Uterus (tissue), 3 donors: ENCODE measurements at regions not wholly inside any gene's neighbourhood (a gene's known extent, or its start where the extent isn't known, plus 50 kb on each side); places are given as distances from the start of the nearest gene placed in this dataset.

Experiments
- DNase-seq, 2 donors: peaks; one replicate each; pipeline ENCODE4 v3.0.0-alpha.2; 2019 to 2020
- H3K27ac ChIP-seq, 2 donors: fragments of 200-600 bp; sonication (generic); 1 replicate in 1 of 2; 2 replicates in 1 of 2; pipeline ENCODE4 v1.5.1; 2016 to 2018
- H3K27me3 ChIP-seq, 2 donors: fragments of 200-600 bp; sonication (generic); one replicate each; pipeline ENCODE4 v1.5.1; 2018 to 2019; ENCODE audit warnings: control low read depth in 1 of 2
- H3K36me3 ChIP-seq, 2 donors: fragments of 200-600 bp; sonication (generic); one replicate each; pipeline ENCODE4 v1.5.1; 2019; ENCODE audit warnings: control low read depth in 1 of 2
- H3K4me1 ChIP-seq, 2 donors: fragments of 200-600 bp; sonication (generic); one replicate each; pipeline ENCODE4 v1.5.1; 2018 to 2019; ENCODE audit warnings: control low read depth in 1 of 2
- H3K4me3 ChIP-seq, 2 donors: fragments of 200-600 bp; sonication (generic); 1 replicate in 1 of 2; 2 replicates in 1 of 2; pipeline ENCODE4 v1.5.1; 2018 to 2019; ENCODE audit warnings: mild to moderate bottlenecking in 1 of 2
- H3K9me3 ChIP-seq, 2 donors: fragments of 200-600 bp; sonication (generic); one replicate each; pipeline ENCODE4 v1.5.1; 2019; ENCODE audit warnings: control low read depth in 1 of 2
- POLR2A ChIP-seq, 2 donors: fragments of 450-650 bp; IDR thresholded peaks; one replicate each; pipeline ENCODE4 v1.6.1; 2016; ENCODE audit warnings: antibody characterized with exemption in 2 of 2, mild to moderate bottlenecking in 1 of 2, moderate library complexity in 1 of 2
- intact Hi-C: fragments of 100-400 bp; cut with DNase I; formaldehyde crosslinking; loops from one replicate; pipeline ENCODE4 v1.15.1; 2023; ENCODE audit warnings: low total_unique reads
- TF ChIP-seq, protein P1 (sequence below), 4 experiments: fragments of 200-600 bp in 2 of 4; fragments of 450-650 bp in 2 of 4; sonication (generic) in 2 of 4; IDR thresholded peaks; one replicate each; pipeline ENCODE4 v1.5.1; 2016 to 2019; ENCODE audit warnings: antibody characterized with exemption in 4 of 4, mild to moderate bottlenecking in 2 of 4, moderate library complexity in 1 of 4
- donor health status: DM: yes; HTN: yes; CAD: no.

DNA sequence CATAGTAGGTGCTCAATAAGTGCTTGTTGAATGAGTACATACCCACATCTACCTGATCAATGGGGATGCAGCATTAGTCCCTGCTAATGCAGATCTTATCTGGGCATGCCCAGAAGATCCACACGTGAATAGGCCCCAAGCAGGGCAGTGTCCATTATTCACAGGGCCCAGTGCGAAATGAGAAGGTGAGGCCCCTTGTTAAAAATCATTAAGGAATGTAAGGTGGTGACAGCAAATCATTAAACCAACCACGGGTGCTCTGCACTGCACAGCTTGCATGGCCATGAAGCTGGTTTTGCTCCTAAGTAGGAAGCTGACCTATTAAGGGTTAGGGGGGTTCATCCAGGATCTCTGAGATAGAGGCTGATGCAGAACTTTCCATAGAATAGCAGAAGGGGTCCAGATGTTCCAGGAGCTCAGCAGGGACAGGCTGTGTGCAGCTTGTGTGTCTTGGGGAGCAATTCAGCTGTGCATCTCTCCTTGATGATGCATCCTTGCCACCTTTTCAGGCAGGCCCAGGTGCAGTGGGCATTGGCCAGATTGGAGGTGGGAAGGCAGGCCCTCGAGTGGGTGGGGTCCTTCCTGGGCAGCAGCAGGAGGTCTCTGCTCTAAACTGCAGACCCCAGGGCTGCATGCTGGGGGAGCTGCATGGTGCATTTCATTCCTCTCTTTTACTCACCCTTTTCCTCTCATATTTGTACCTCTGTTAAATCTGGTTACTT, 231.3 kb upstream of the PWP1 start:
- Histone ChIP-seq H3K4me3 (no peak overlapping the region), H3K27me3 (no peaks in the 10 kb centered on the region), H3K9me3 (no peaks in the 10 kb centered on the region), H3K4me1 (no peaks in the 10 kb centered on the region), H3K36me3 (no peaks in the 10 kb centered on the region), H3K27ac (no peak overlapping the region)
- no peak for DNase-seq
- TF ChIP-seq POLR2A (IDR thresholded peaks at IDR 0.05), result no peak
- TF ChIP-seq, protein P1, sequence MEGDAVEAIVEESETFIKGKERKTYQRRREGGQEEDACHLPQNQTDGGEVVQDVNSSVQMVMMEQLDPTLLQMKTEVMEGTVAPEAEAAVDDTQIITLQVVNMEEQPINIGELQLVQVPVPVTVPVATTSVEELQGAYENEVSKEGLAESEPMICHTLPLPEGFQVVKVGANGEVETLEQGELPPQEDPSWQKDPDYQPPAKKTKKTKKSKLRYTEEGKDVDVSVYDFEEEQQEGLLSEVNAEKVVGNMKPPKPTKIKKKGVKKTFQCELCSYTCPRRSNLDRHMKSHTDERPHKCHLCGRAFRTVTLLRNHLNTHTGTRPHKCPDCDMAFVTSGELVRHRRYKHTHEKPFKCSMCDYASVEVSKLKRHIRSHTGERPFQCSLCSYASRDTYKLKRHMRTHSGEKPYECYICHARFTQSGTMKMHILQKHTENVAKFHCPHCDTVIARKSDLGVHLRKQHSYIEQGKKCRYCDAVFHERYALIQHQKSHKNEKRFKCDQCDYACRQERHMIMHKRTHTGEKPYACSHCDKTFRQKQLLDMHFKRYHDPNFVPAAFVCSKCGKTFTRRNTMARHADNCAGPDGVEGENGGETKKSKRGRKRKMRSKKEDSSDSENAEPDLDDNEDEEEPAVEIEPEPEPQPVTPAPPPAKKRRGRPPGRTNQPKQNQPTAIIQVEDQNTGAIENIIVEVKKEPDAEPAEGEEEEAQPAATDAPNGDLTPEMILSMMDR (IDR thresholded peaks at IDR 0.05), result no peak
- intact Hi-C loops, result no loop called here

DNA sequence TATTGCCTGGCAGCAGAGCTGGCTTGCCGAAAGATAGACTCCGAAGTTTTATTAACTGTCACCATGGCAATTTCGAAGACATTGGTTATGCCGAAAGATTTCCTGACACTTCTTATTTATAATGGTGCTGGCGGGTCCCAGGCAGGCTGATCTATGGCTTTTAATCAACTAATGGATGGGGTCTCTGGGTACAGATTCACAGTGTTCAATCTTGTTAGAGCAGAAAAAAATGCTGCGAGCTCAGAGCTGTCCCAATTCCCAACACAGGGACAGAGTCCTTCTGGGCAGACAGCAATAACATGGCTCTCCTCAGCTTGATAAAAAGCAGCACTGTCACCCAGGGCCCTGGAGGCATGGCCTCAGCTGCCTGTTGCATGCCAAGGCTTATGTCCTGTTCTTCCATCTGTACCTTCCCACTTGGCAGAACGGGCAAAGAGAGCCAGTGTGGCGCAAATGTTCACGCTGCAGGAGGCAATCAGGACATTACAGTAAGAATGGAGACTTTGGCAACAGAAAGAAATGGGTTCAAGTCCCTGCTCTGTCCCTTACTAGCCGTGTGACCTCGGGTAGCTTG, 228.2 kb upstream of the PWP1 start:
- H3K36me3 ChIP-seq, result no peaks in the 10 kb centered on the region
- intact Hi-C loops, result no loop called here
- TF ChIP-seq, protein P1 (IDR thresholded peaks at IDR 0.05), result no peak
- TF ChIP-seq POLR2A (IDR thresholded peaks at IDR 0.05), result no peak
- no peaks in the 10 kb centered on the region for H3K27me3 ChIP-seq
- DNase-seq, result no peak
- H3K4me1 ChIP-seq, result no peaks in the 10 kb centered on the region
- no peak overlapping the region for H3K27ac ChIP-seq
- H3K4me3 ChIP-seq, result no peak overlapping the region
- H3K9me3 ChIP-seq, result no peaks in the 10 kb centered on the region

DNA sequence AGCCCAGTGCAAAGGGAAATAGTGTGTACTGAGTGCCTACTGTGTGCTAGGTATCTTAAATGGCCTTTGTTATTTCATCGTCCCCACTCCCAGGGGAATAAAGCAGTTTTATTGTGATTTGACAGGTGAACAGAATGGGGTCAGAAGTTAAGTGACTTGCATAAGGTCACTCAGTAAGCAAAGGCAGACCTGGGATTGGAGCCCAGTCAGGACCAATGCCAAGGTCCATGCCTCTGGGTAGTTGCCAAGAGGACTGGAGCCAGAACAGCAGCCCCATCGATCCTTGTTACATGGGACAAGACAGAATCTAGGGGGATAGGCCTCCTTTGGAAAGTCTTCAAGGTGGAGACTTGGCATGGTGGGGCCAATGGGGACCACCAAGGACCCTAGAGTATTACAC, 227.4 kb upstream of the PWP1 start:
- no peak for TF ChIP-seq POLR2A (IDR thresholded peaks at IDR 0.05)
- TF ChIP-seq, protein P1 (IDR thresholded peaks at IDR 0.05), result no peak
- H3K27me3 ChIP-seq, result no peaks in the 10 kb centered on the region
- H3K4me1 ChIP-seq, result no peaks in the 10 kb centered on the region
- no peaks in the 10 kb centered on the region for H3K36me3 ChIP-seq
- no peak for DNase-seq
- no peak overlapping the region for H3K27ac ChIP-seq
- H3K9me3 ChIP-seq, result no peaks in the 10 kb centered on the region
- no peak overlapping the region for H3K4me3 ChIP-seq
- intact Hi-C loops, result no loop called here

DNA sequence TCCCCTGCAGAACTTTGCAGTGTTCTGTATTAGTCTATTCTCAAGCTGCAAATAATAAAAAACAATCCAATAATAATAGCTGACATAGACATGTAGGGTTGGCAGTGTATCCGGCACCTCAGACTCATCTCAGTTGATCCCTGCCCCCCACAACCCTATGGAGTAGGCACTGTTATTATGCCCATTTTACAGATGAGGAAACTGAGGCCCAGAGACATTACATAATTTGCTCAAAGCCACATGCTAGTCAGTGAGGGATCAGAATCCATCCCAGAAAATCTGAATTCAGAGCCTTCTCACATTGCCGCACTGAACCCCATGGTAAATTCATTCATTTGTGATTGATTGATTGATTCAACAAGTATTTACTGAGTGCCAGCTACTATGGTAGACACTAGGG, 226.6 kb upstream of the PWP1 start:
- TF ChIP-seq POLR2A (IDR thresholded peaks at IDR 0.05), result no peak
- TF ChIP-seq, protein P1 (IDR thresholded peaks at IDR 0.05), result no peak
- Histone ChIP-seq H3K4me3 (no peak overlapping the region), H3K36me3 (no peaks in the 10 kb centered on the region), H3K27ac (no peak overlapping the region), H3K27me3 (no peaks in the 10 kb centered on the region), H3K9me3 (no peaks in the 10 kb centered on the region), H3K4me1 (no peaks in the 10 kb centered on the region)
- intact Hi-C loops, result no loop called here
- no peak for DNase-seq

DNA sequence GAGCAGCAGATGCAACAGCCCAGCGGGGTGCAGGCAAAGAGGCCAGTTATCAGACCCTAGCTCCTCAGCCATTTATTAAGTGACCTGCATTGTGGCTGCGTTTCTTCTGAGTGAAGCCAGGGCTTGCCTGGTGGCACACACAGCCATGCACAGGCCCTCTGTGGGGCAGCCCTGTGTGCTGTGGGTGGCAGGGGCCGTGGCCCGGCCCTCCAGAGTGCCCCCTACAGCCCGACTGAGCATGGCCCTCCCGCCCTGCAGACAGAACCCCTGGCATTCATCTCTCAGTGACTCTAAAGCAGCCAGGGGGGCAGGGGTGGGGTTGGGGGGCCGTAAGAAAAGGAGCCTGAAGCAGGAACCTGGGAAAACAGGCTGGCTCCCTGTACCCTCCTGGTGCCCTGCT, 226.0 kb upstream of the PWP1 start:
- intact Hi-C loops, result no loop called here
- Histone ChIP-seq H3K36me3 (no peaks in the 10 kb centered on the region), H3K4me3 (no peak overlapping the region), H3K9me3 (no peaks in the 10 kb centered on the region), H3K4me1 (no peaks in the 10 kb centered on the region), H3K27ac (no peak overlapping the region), H3K27me3 (no peaks in the 10 kb centered on the region)
- DNase-seq, result no peak
- TF ChIP-seq, protein P1 (IDR thresholded peaks at IDR 0.05), result no peak
- TF ChIP-seq POLR2A (IDR thresholded peaks at IDR 0.05), result no peak
